ENCODE measurements at regions not wholly inside any gene's neighbourhood (a gene's known extent, or its start where the extent isn't known, plus 50 kb on each side); places are given as distances from the start of the nearest gene placed in this dataset.

DNA sequence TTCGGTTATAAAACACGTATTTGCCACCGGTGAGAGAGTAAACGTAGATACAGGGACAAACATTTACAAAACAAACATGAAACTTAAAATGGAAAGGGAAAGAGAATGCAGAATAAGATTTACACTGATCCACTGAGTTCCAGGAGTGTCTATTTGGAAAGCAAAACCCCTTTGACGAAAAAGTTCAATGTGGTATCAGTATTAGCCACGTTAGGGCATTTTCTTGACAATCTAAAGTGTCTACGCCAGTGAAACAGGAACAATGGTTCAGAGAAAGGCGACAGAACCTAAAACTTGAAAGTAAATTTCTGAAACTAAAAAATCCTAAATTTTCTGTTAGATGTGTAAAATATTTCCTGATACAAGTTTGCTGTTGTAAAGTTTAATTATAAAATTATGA lies 278.5 kb upstream of the TENM3 start:
- H3K4me3 ChIP-seq (ENCODE audit: control insufficient read depth, low read depth, low read length), result no peak overlapping the region
- DNase-seq (ENCODE audit: low read depth), result no peak
- TF ChIP-seq CTCF (IDR thresholded peaks at IDR 0.05; ENCODE audit: control insufficient read depth, insufficient read depth, low read depth, low read length, missing control alignments), result no peak

DNA sequence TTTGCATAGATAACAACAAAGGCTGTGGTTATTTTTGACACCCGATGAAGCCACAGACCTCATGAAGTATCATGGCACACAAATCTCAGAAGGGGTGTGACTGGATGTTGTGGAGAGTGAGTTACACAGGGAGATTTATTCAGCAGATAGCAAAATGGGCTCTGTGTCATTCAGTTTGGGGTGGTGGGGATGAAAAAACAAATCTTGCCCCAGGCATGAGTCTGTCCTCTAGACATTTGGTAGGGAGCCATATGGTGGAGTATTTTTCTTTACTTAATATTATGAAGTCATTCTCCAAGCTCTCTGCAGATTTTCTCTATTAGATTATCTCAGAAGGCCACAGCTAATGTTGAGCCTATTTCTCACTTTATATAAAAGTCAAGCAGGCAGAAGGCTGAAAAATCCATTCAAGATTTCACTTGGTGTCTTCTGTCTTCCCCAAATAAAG lies 277.1 kb upstream of the TENM3 start:
- DNase-seq (ENCODE audit: low read depth), result peak; percentile 40
- H3K4me3 ChIP-seq (ENCODE audit: control insufficient read depth, low read depth, low read length), result no peak overlapping the region
- no peak for TF ChIP-seq CTCF (IDR thresholded peaks at IDR 0.05; ENCODE audit: control insufficient read depth, insufficient read depth, low read depth, low read length, missing control alignments)

DNA sequence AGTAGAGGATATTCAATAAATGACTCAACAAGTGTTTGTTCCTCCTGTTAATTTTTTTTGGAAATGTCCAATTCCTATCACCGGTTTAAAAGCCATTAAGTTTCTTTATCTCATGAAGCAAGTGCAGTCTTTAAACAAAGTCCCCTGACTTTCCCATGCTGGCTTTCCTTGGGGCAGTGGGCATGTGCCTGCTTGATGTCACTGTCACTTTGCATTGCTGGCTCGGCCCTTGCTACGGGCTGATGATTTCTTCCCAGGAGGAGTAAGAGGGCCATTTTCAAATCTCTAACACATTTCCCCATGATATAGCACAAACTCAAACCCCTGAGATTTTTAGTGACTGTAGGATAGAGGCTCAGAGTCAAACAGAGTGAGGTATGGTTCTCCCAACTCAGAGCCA lies 275.8 kb upstream of the TENM3 start:
- DNase-seq (ENCODE audit: low read depth), result no peak
- H3K4me3 ChIP-seq (ENCODE audit: control insufficient read depth, low read depth, low read length), result no peak overlapping the region
- TF ChIP-seq CTCF (IDR thresholded peaks at IDR 0.05; ENCODE audit: control insufficient read depth, insufficient read depth, low read depth, low read length, missing control alignments), result no peak

- TF ChIP-seq CTCF (IDR thresholded peaks at IDR 0.05; ENCODE audit: control insufficient read depth, insufficient read depth, low read depth, low read length, missing control alignments), result no peak
- peak; percentile 48 for DNase-seq (ENCODE audit: low read depth)
- no peak overlapping the region for H3K4me3 ChIP-seq (ENCODE audit: control insufficient read depth, low read depth, low read length)
Measured at GRCh38 chr4:181968371-181968770, 274.8 kb upstream of the TENM3 start.

- no peak for TF ChIP-seq CTCF (IDR thresholded peaks at IDR 0.05; ENCODE audit: control insufficient read depth, insufficient read depth, low read depth, low read length, missing control alignments)
- no peak overlapping the region for H3K4me3 ChIP-seq (ENCODE audit: control insufficient read depth, low read depth, low read length)
- DNase-seq (ENCODE audit: low read depth), result no peak
Measured at GRCh38 chr4:181969151-181969550, 274.1 kb upstream of the TENM3 start.

- no peak overlapping the region for H3K4me3 ChIP-seq (ENCODE audit: control insufficient read depth, low read depth, low read length)
- DNase-seq (ENCODE audit: low read depth), result no peak
- TF ChIP-seq CTCF (IDR thresholded peaks at IDR 0.05; ENCODE audit: control insufficient read depth, insufficient read depth, low read depth, low read length, missing control alignments), result no peak
Measured at GRCh38 chr4:181970366-181970765, 272.8 kb upstream of the TENM3 start.

GRCh38 chr4:181971411-181971810 lies 271.8 kb upstream of the TENM3 start:
- TF ChIP-seq CTCF (IDR thresholded peaks at IDR 0.05; ENCODE audit: control insufficient read depth, insufficient read depth, low read depth, low read length, missing control alignments), result no peak
- peak overlapping the region; percentile 23 for H3K4me3 ChIP-seq (ENCODE audit: control insufficient read depth, low read depth, low read length)

More at GRCh38 chr4:181971411-181971810, 271.8 kb upstream of the TENM3 start:
- DNase-seq (ENCODE audit: low read depth), result no peak

Data from AG09309 (cell line).